ENCODE measurements at regions not wholly inside any gene's neighbourhood (a gene's known extent, or its start where the extent isn't known, plus 50 kb on each side); places are given as distances from the start of the nearest gene placed in this dataset.

GRCh38 chr5:124462751-124463150 is 283.7 kb downstream of the ZNF608 start:
- no peak overlapping the region for H3K4me3 ChIP-seq
- no peak for DNase-seq
- intact Hi-C loops (cut with DNase I; ENCODE audit: low total_unique reads) = no loop called here

GRCh38 chr5:124461941-124462340 is 284.5 kb downstream of the ZNF608 start:
- Histone ChIP-seq H3K27me3 (no peaks in the 10 kb centered on the region), H3K4me1 (no peaks in the 10 kb centered on the region), H3K4me3 (no peak overlapping the region), H3K36me3 (no peaks in the 10 kb centered on the region), H3K9me3 (no peaks in the 10 kb centered on the region), H3K27ac (no peak overlapping the region)
- no peak for DNase-seq
- no peak for TF ChIP-seq POLR2A (IDR thresholded peaks at IDR 0.05)
- TF ChIP-seq CTCF (IDR thresholded peaks at IDR 0.05) = no peak
- intact Hi-C loops (cut with DNase I; ENCODE audit: low total_unique reads) = no loop called here

More at GRCh38 chr5:124462751-124463150, 283.7 kb downstream of the ZNF608 start:
- Histone ChIP-seq H3K9me3 (no peaks in the 10 kb centered on the region), H3K36me3 (no peaks in the 10 kb centered on the region), H3K4me1 (no peaks in the 10 kb centered on the region), H3K27me3 (no peaks in the 10 kb centered on the region), H3K27ac (no peak overlapping the region)
- TF ChIP-seq CTCF (IDR thresholded peaks at IDR 0.05) (no peak), POLR2A (IDR thresholded peaks at IDR 0.05) (no peak)

- no peak overlapping the region for H3K4me3 ChIP-seq
- no peaks in the 10 kb centered on the region for H3K9me3 ChIP-seq
- H3K27me3 ChIP-seq = no peaks in the 10 kb centered on the region
- no peak overlapping the region for H3K27ac ChIP-seq
- H3K36me3 ChIP-seq = no peaks in the 10 kb centered on the region
- TF ChIP-seq CTCF (IDR thresholded peaks at IDR 0.05) (no peak), POLR2A (IDR thresholded peaks at IDR 0.05) (no peak)
- H3K4me1 ChIP-seq = no peaks in the 10 kb centered on the region
- intact Hi-C loops (cut with DNase I; ENCODE audit: low total_unique reads) = no loop called here
- no peak for DNase-seq
These were observed 285.3 kb downstream of the ZNF608 start for GRCh38 chr5:124461157-124461556.

- intact Hi-C loops (cut with DNase I; ENCODE audit: low total_unique reads) = no loop called here
- DNase-seq = no peak
- no peak overlapping the region for H3K27ac ChIP-seq
These were observed 285.8 kb downstream of the ZNF608 start for GRCh38 chr5:124460642-124461041.

GRCh38 chr5:124459984-124460383 is 286.5 kb downstream of the ZNF608 start:
- Histone ChIP-seq H3K4me3 (no peak overlapping the region), H3K36me3 (no peaks in the 10 kb centered on the region), H3K4me1 (no peaks in the 10 kb centered on the region), H3K27me3 (no peaks in the 10 kb centered on the region), H3K9me3 (no peaks in the 10 kb centered on the region), H3K27ac (no peak overlapping the region)
- peak; percentile 31 to 43 for DNase-seq
- intact Hi-C loops (cut with DNase I; ENCODE audit: low total_unique reads) = no loop called here
- TF ChIP-seq CTCF (IDR thresholded peaks at IDR 0.05) = no peak
- no peak for TF ChIP-seq POLR2A (IDR thresholded peaks at IDR 0.05)

More at GRCh38 chr5:124460642-124461041, 285.8 kb downstream of the ZNF608 start:
- Histone ChIP-seq H3K4me3 (no peak overlapping the region), H3K36me3 (no peaks in the 10 kb centered on the region), H3K9me3 (no peaks in the 10 kb centered on the region), H3K27me3 (no peaks in the 10 kb centered on the region), H3K4me1 (no peaks in the 10 kb centered on the region)
- no peak for TF ChIP-seq POLR2A (IDR thresholded peaks at IDR 0.05)
- no peak for TF ChIP-seq CTCF (IDR thresholded peaks at IDR 0.05)

Measured in uterus (tissue), 3 donors.